H9 (cell line): ENCODE measurements at regions not wholly inside any gene's neighbourhood (a gene's known extent, or its start where the extent isn't known, plus 50 kb on each side); places are given as distances from the start of the nearest gene placed in this dataset.

Source experiments
- DNase-seq: peaks from one replicate; pipeline ENCODE4 v3.0.0-alpha.2; 2017
- H2AFZ ChIP-seq: one replicate; pipeline ENCODE4 v1.6.1; 2013; ENCODE audit warnings: mild to moderate bottlenecking, low read length, control low read depth, moderate library complexity
- H2AK5ac ChIP-seq: 2 replicates; pipeline ENCODE4 v1.6.1; 2013; ENCODE audit warnings: low read length, control low read depth, mixed read lengths; ENCODE audit not compliant: insufficient read length
- H2BK120ac ChIP-seq: one replicate; pipeline ENCODE4 v1.6.1; 2013; ENCODE audit warnings: low read depth, mild to moderate bottlenecking, low read length, control low read depth, inconsistent platforms; ENCODE audit not compliant: poor library complexity, severe bottlenecking
- H2BK12ac ChIP-seq: 2 replicates; pipeline ENCODE4 v1.6.1; 2013; ENCODE audit warnings: low read length, control low read depth, mixed read lengths, low read depth; ENCODE audit not compliant: insufficient read length
- H2BK15ac ChIP-seq: 2 replicates; pipeline ENCODE4 v1.6.1; 2013; ENCODE audit warnings: low read depth, low read length, control low read depth
- H2BK20ac ChIP-seq: one replicate; pipeline ENCODE4 v1.6.1; 2013; ENCODE audit warnings: low read depth, mild to moderate bottlenecking, low read length, control low read depth, inconsistent platforms; ENCODE audit not compliant: poor library complexity, severe bottlenecking
- H2BK5ac ChIP-seq: 2 replicates; pipeline ENCODE4 v1.6.1; 2013; ENCODE audit warnings: low read length, control low read depth, mixed read lengths; ENCODE audit not compliant: insufficient read length
- H3K14ac ChIP-seq: 2 replicates; pipeline ENCODE4 v1.6.1; 2013; ENCODE audit warnings: low read length, control low read depth; ENCODE audit not compliant: insufficient read depth
- H3K18ac ChIP-seq: 2 replicates; pipeline ENCODE4 v1.6.1; 2013; ENCODE audit warnings: low read depth, mild to moderate bottlenecking, mixed read lengths, low read length, control low read depth; ENCODE audit not compliant: insufficient read length
- H3K23ac ChIP-seq: 2 replicates; pipeline ENCODE4 v1.6.1; 2013; ENCODE audit warnings: low read length, control low read depth, mixed read lengths, low read depth; ENCODE audit not compliant: insufficient read length
- H3K23me2 ChIP-seq: 2 replicates; pipeline ENCODE4 v1.6.1; 2013; ENCODE audit warnings: low read depth, mild to moderate bottlenecking, mixed read lengths, low read length, control low read depth; ENCODE audit not compliant: insufficient read length, poor library complexity, severe bottlenecking
- H3K27ac ChIP-seq: 2 replicates; pipeline ENCODE4 v1.5.1; 2013; ENCODE audit warnings: low read length, control low read depth, mixed read lengths, low read depth; ENCODE audit not compliant: insufficient read length
- H3K27me3 ChIP-seq: 2 replicates; pipeline ENCODE4 v1.6.1; 2013; ENCODE audit warnings: low read length, control low read depth, inconsistent platforms; ENCODE audit not compliant: insufficient read depth
- H3K4ac ChIP-seq: 2 replicates; pipeline ENCODE4 v1.6.1; 2013; ENCODE audit warnings: low read depth, mild to moderate bottlenecking, control low read depth, inconsistent platforms, low read length, moderate library complexity
- H3K4me1 ChIP-seq: 2 replicates; pipeline ENCODE4 v1.6.1; 2013; ENCODE audit warnings: low read length, control low read depth, inconsistent platforms; ENCODE audit not compliant: insufficient read depth
- H3K4me2 ChIP-seq: 2 replicates; pipeline ENCODE4 v1.6.1; 2013; ENCODE audit warnings: low read length, control low read depth, mixed read lengths; ENCODE audit not compliant: insufficient read length, insufficient read depth
- H3K56ac ChIP-seq: 2 replicates; pipeline ENCODE4 v1.6.1; 2013; ENCODE audit warnings: low read depth, mild to moderate bottlenecking, mixed read lengths, low read length, control low read depth; ENCODE audit not compliant: insufficient read length
- H3K79me1 ChIP-seq: 2 replicates; pipeline ENCODE4 v1.6.1; 2013; ENCODE audit warnings: low read depth, mild to moderate bottlenecking, moderate library complexity, low read length, control low read depth, inconsistent platforms; ENCODE audit not compliant: insufficient read depth, poor library complexity, severe bottlenecking
- H3K79me2 ChIP-seq: 2 replicates; pipeline ENCODE4 v1.6.1; 2013; ENCODE audit warnings: low read length, control low read depth, inconsistent platforms; ENCODE audit not compliant: insufficient read depth
- H3K9ac ChIP-seq: 2 replicates; pipeline ENCODE4 v1.6.1; 2013; ENCODE audit warnings: low read length, control low read depth, mixed read lengths; ENCODE audit not compliant: insufficient read length; ENCODE audit errors: extremely low read depth
- H3K9me3 ChIP-seq: one replicate; pipeline ENCODE4 v1.6.1; 2013; ENCODE audit warnings: low read depth, low read length, inconsistent platforms; ENCODE audit not compliant: control insufficient read depth
- H3T11ph ChIP-seq: one replicate; pipeline ENCODE4 v1.6.1; 2013; ENCODE audit warnings: mild to moderate bottlenecking, low read length, control low read depth, inconsistent platforms
- H4K20me1 ChIP-seq: one replicate; pipeline ENCODE4 v1.6.1; 2013; ENCODE audit not compliant: control insufficient read depth, insufficient read length, insufficient read depth
- H4K5ac ChIP-seq: 2 replicates; pipeline ENCODE4 v1.6.1; 2013; ENCODE audit warnings: low read depth, mild to moderate bottlenecking, mixed read lengths, low read length, control low read depth; ENCODE audit not compliant: insufficient read length
- H4K8ac ChIP-seq: replicated peaks from 2 replicates; pipeline ENCODE4 v1.6.1; 2013; ENCODE audit warnings: low read length, control low read depth, mixed read lengths, low read depth; ENCODE audit not compliant: insufficient read length
- H4K91ac ChIP-seq: 2 replicates; pipeline ENCODE4 v1.6.1; 2013; ENCODE audit warnings: low read depth, mild to moderate bottlenecking, moderate library complexity, mixed read lengths, low read length, control low read depth; ENCODE audit not compliant: insufficient read length
- H3K27ac Mint-ChIP-seq, 3 experiments: 2 replicates in 2 of 3; 3 replicates in 1 of 3; pipeline ENCODE4 v1.8.0; 2020 to 2021; ENCODE audit warnings: mixed read lengths in 3 of 3, mild to moderate bottlenecking in 1 of 3, moderate library complexity in 1 of 3
- H3K27me3 Mint-ChIP-seq: 2 replicates; pipeline ENCODE4 v1.8.0; 2021; ENCODE audit warnings: low read depth, mild to moderate bottlenecking, moderate library complexity, mixed read lengths
- H3K36me3 Mint-ChIP-seq, 3 experiments: 2 replicates in 2 of 3; 3 replicates in 1 of 3; pipeline ENCODE4 v1.8.0; 2020 to 2021; ENCODE audit warnings: low read depth in 3 of 3, mixed read lengths in 3 of 3; ENCODE audit not compliant: insufficient read depth in 1 of 3
- H3K4me1 Mint-ChIP-seq, 2 experiments: 2 replicates each; pipeline ENCODE4 v1.8.0; 2020; ENCODE audit warnings: mixed read lengths in 2 of 2
- H3K4me3 Mint-ChIP-seq, 2 experiments: 2 replicates in 1 of 2; 3 replicates in 1 of 2; pipeline ENCODE4 v1.8.0; 2020 to 2021; ENCODE audit warnings: mild to moderate bottlenecking in 2 of 2, mixed read lengths in 2 of 2, moderate library complexity in 1 of 2
- H3K9me3 Mint-ChIP-seq, 2 experiments: 2 replicates in 1 of 2; 3 replicates in 1 of 2; pipeline ENCODE4 v1.8.0; 2020; ENCODE audit warnings: mild to moderate bottlenecking in 2 of 2, mixed read lengths in 2 of 2, moderate library complexity in 1 of 2
- CTCF ChIP-seq: fragments of 200-600 bp; sonication (generic); conservative IDR thresholded peaks from 3 replicates; pipeline ENCODE4 v1.8.0; 2021; ENCODE audit warnings: antibody characterized with exemption, mild to moderate bottlenecking
- WGBS: extraction: QIAGEN DNeasy Blood & Tissue Kit; methylation state at CpG from one replicate; pipeline ENCODE4 v1.1.7; 2013; ENCODE audit warnings: missing lambda C conversion rate, low lambda C conversion rate, mixed read lengths; ENCODE audit not compliant: insufficient read length; ENCODE audit errors: extremely low coverage; 5-methylcytosine and 5-hydroxymethylcytosine counted together

- no peaks in the 10 kb centered on the region for H3K9me3 Mint-ChIP-seq
- H3K4me3 Mint-ChIP-seq = no peak overlapping the region
- no peaks in the 10 kb centered on the region for H3K27me3 Mint-ChIP-seq
These were observed 351.8 kb upstream of the FMN2 start for GRCh38 chr1:239739919-239740318.

More at GRCh38 chr1:239739919-239740318, 351.8 kb upstream of the FMN2 start:
- Histone ChIP-seq H3K4ac (no peak overlapping the region), H3K56ac (no peak overlapping the region), H2AFZ (no peak overlapping the region), H3K23me2 (no peaks in the 10 kb centered on the region), H2BK15ac (no peak overlapping the region), H3K79me1 (no peaks in the 10 kb centered on the region), H2BK12ac (no peak overlapping the region), H3K79me2 (no peaks in the 10 kb centered on the region), H3K27me3 (no peaks in the 10 kb centered on the region), H2BK5ac (no peak overlapping the region), H4K20me1 (no peaks in the 10 kb centered on the region), H4K91ac (no peak overlapping the region), H3K14ac (no peak overlapping the region), H3K4me1 (no peaks in the 10 kb centered on the region; the same call in 1 of the 2 replicates), H3T11ph (no peak overlapping the region), H3K27ac (no peak overlapping the region), H3K4me2 (no peak overlapping the region), H3K9ac (no peak overlapping the region), H4K5ac (no peak overlapping the region), H3K23ac (no peak overlapping the region), H2BK120ac (no peak overlapping the region), H2BK20ac (no peak overlapping the region), H2AK5ac (no peak overlapping the region), H3K9me3 (no peaks in the 10 kb centered on the region), H4K8ac (no peak overlapping the region), H3K18ac (no peak overlapping the region)
- DNase-seq = no peak
- no peaks in the 10 kb centered on the region for H3K4me1 Mint-ChIP-seq
- TF ChIP-seq CTCF = no peak
- H3K27ac Mint-ChIP-seq = no peak overlapping the region
- H3K36me3 Mint-ChIP-seq = no peaks in the 10 kb centered on the region
- no CpG with 5 or more reads among the region's 2 CpGs for WGBS
